Aorta (tissue), 5 donors: ENCODE measurements at regions not wholly inside any gene's neighbourhood (a gene's known extent, or its start where the extent isn't known, plus 50 kb on each side); places are given as distances from the start of the nearest gene placed in this dataset.

Source experiments
- ATAC-seq: fragments of 200-7000 bp; cut with Tn5 transposase; one replicate; pipeline ENCODE4 v1.9.1; 2022; ENCODE audit warnings: moderate library complexity; ENCODE audit not compliant: low FRiP score
- DNase-seq, 2 donors: peaks; one replicate each; pipeline ENCODE4 v3.0.0-alpha.2; 2020
- H3K27ac ChIP-seq, 2 donors: one replicate each; pipeline ENCODE4 v1.5.1; 2013; ENCODE audit warnings: low read length in 2 of 2, mild to moderate bottlenecking in 2 of 2, moderate library complexity in 2 of 2, control low read depth in 1 of 2, inconsistent platforms in 1 of 2, low read depth in 1 of 2
- H3K27me3 ChIP-seq, 2 donors: one replicate each; pipeline ENCODE4 v1.6.1; 2013; ENCODE audit warnings: control low read depth in 1 of 2, low read length in 1 of 2, mild to moderate bottlenecking in 1 of 2, moderate library complexity in 1 of 2; ENCODE audit not compliant: insufficient read depth in 2 of 2, control insufficient read depth in 1 of 2
- H3K36me3 ChIP-seq, 2 donors: one replicate each; pipeline ENCODE4 v1.6.1; 2013; ENCODE audit warnings: control low read depth in 1 of 2, low read length in 1 of 2, mild to moderate bottlenecking in 1 of 2; ENCODE audit not compliant: insufficient read depth in 2 of 2, control insufficient read depth in 1 of 2
- H3K4me1 ChIP-seq, 2 donors: one replicate each; pipeline ENCODE4 v1.6.1; 2013; ENCODE audit warnings: low read length in 2 of 2, control low read depth in 1 of 2, mild to moderate bottlenecking in 1 of 2, moderate library complexity in 1 of 2; ENCODE audit not compliant: insufficient read depth in 2 of 2, control insufficient read depth in 1 of 2
- H3K4me3 ChIP-seq, 2 donors: one replicate each; pipeline ENCODE4 v1.5.1; 2013; ENCODE audit warnings: low read length in 2 of 2, control low read depth in 1 of 2, mild to moderate bottlenecking in 1 of 2
- H3K9me3 ChIP-seq: one replicate; pipeline ENCODE4 v1.6.1; 2013; ENCODE audit warnings: mild to moderate bottlenecking, low read length; ENCODE audit not compliant: control insufficient read depth
- WGBS, 2 donors: extraction: QIAGEN DNeasy Blood & Tissue Kit; methylation state at CpG; one replicate each; pipeline ENCODE4 v1.1.7; 2013; 5-methylcytosine and 5-hydroxymethylcytosine counted together
- intact Hi-C, 2 donors: fragments of 100-400 bp; cut with DNase I; formaldehyde crosslinking; loops; one replicate each; pipeline versions ENCODE4 v1.14.2 to v1.15.0; 2022
- donor health status: healthy with polysubstance abuse.
- donor health status: Bipolar disorder and iron deficiency.
- donor health status: DM: no; HTN: no; CAD: no.
- donor health status: DM: no; HTN: no; CAD: no.
- donor health status: DM: yes; HTN: yes; CAD: no.

DNA sequence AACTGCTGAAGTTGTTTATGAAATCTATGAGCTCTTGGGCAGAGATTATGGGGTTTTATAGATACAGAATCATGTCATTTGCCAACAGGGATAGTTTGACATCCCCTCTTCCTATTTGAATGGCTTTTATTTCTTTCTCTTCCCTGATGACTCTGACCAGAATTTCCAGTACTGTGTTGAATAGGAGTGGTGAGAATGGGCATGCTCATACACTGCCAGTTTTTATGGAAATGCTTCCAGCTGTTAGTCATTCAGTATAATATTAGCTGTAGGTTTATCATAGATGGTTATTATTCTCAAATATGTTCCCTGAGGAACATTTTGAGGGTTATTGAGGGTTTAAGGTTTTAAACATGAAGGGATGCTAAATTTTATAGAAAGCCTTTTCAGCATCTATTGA lies 121.2 kb downstream of the NR4A2 start:
- Histone ChIP-seq H3K9me3 (no peaks in the 10 kb centered on the region), H3K36me3 (no peaks in the 10 kb centered on the region), H3K4me3 (no peak overlapping the region), H3K27me3 (no peaks in the 10 kb centered on the region), H3K27ac (no peak overlapping the region), H3K4me1 (no peaks in the 10 kb centered on the region)
- DNase-seq (no peak), ATAC-seq (no peak)
- intact Hi-C loops, result no loop called here

DNA sequence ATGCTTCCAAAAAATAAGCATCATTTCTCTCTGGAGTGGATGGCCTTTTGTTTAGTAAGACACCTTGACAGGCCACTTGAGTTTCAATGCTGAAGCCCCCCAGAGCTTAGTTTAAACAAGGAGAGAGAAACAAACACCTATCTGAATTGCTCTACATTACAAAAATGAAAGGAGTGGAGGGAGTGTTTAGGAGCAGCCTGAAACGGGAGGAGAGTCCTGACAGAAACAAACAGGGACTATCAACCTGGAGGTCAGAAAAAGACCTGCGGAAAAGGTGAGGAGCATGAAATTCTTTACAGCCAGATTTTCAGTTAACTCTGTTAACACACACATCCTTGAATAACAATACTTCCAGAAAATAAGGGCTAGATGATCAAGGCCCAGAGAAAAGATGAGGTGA lies 126.2 kb downstream of the NR4A2 start:
- 18 to 25% methylated on average over 2 of the region's 2 CpGs for WGBS, 2 donors
- H3K4me1 ChIP-seq, result no peaks in the 10 kb centered on the region
- no peak overlapping the region for H3K27ac ChIP-seq
- intact Hi-C loops, result no loop called here
- H3K4me3 ChIP-seq, result no peak overlapping the region
- H3K9me3 ChIP-seq, result no peaks in the 10 kb centered on the region
- ATAC-seq (no peak), DNase-seq (no peak)
- H3K27me3 ChIP-seq, result no peaks in the 10 kb centered on the region
- H3K36me3 ChIP-seq, result no peaks in the 10 kb centered on the region

DNA sequence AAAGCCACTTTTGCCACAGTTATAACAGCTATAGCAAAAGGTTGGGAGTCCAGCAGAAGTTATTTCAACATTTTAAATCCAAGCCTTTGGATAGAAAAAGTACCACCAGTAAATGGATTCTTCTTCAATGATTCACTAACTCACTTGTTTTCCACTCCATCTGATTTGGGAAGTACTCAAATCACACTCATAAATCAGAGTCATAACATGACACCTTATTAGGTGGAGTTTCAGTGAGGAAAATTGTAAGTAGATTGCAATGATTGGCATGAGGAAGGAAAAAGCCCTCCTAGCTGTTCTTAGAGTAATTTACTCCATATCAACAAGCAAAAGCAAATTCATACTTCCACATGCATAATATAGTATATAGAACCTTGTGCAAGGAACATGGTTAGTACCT lies 132.9 kb downstream of the NR4A2 start:
- H3K4me1 ChIP-seq, result no peaks in the 10 kb centered on the region
- H3K4me3 ChIP-seq, result no peak overlapping the region
- DNase-seq (no peak), ATAC-seq (no peak)
- no peaks in the 10 kb centered on the region for H3K9me3 ChIP-seq
- H3K27me3 ChIP-seq, result no peaks in the 10 kb centered on the region
- intact Hi-C loops, result no loop called here
- no peak overlapping the region for H3K27ac ChIP-seq
- no peaks in the 10 kb centered on the region for H3K36me3 ChIP-seq

DNA sequence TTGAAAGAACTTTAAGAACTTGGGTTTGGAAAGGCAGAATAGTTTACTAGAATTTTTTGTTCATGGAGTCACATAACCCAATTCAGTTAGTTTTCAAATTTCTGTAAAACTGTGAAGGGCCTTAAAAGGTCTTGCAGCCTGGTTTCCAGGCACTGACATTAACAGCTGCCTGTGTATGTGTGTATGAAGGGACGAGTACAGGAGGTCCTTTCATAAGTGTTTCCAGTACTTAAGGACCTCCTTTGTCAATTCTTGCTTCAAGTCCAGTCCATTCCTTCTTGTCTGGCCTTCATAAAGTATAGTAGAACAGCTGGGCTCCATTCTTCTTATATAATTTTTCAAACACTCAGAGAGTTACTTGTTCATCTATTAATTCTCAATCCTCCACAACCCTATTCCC lies 136.5 kb downstream of the NR4A2 start:
- H3K4me1 ChIP-seq, result no peaks in the 10 kb centered on the region
- WGBS, 2 donors, result 61 to 72% methylated on average over 1 of the region's 1 CpG
- H3K27ac ChIP-seq, result no peak overlapping the region
- no peaks in the 10 kb centered on the region for H3K27me3 ChIP-seq
- intact Hi-C loops, result no loop called here
- no peak for DNase-seq
- no peaks in the 10 kb centered on the region for H3K9me3 ChIP-seq
- H3K36me3 ChIP-seq, result no peaks in the 10 kb centered on the region
- no peak overlapping the region for H3K4me3 ChIP-seq
- no peak for ATAC-seq

DNA sequence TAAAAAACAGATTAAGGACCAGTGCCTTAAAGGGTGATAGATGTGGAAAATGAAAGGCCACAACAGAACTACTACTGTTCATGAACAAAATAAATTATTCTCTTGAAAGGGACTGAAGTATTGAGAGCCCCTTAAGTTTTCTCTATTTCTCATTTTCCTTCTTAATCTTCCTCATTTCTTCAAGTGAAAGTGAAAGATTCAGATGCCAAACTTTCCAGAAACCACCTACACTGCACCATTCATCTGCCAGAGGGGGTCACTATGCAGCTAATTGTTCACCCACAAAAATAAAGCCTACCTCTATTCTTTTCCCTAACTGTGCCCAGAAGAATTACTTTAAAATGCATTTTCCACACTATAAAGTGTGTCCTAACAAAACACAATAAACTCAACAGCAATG lies 140.1 kb downstream of the NR4A2 start:
- H3K9me3 ChIP-seq, result no peaks in the 10 kb centered on the region
- no peaks in the 10 kb centered on the region for H3K4me1 ChIP-seq
- DNase-seq, result no peak
- intact Hi-C loops, result no loop called here
- no peaks in the 10 kb centered on the region for H3K27me3 ChIP-seq
- ATAC-seq, result no peak
- H3K4me3 ChIP-seq, result no peak overlapping the region
- no peaks in the 10 kb centered on the region for H3K36me3 ChIP-seq
- H3K27ac ChIP-seq, result no peak overlapping the region

DNA sequence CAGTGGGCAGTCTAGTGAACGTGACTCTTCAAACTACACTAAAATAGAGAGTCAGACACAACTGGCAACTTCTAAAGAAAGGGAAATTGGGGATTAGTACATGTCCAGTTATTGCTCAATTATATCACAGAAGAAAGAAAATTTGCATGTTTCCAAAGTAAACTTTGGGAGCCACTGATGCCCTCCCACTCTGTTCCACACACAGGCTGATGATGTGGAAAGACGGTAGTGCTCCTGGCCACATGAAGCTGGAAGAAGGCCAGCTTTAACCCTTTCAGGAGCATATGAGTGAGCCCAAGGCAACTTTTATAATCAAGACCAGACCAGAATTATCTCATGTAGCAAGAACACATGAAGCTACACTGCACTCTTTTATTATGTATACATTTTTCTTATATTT lies 141.0 kb downstream of the NR4A2 start:
- ATAC-seq (no peak), DNase-seq (no peak)
- Histone ChIP-seq H3K4me1 (no peaks in the 10 kb centered on the region), H3K36me3 (no peaks in the 10 kb centered on the region), H3K4me3 (no peak overlapping the region), H3K9me3 (no peaks in the 10 kb centered on the region), H3K27ac (no peak overlapping the region), H3K27me3 (no peaks in the 10 kb centered on the region)
- intact Hi-C loops, result no loop called here
- WGBS, 2 donors, result 3 to 9% methylated on average over 2 of the region's 2 CpGs

DNA sequence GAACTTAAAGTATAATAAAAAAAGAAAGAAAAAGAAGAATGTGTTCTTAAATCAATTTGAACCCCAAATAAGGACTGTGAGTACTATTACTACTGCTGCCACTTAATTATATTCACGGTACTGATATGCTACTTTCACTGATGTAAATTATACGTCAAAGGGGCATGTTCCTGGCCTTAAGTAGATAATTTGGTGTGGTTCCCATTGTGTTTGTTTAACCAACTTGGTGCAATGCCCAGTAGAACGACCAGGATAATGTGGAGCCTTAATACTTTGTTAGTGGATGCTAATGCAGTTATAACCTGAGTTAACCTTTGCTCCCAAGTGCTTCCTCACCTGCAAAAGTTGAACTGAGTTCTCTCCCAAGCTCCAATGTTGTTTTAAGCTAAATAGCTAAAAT lies 142.0 kb downstream of the NR4A2 start:
- Histone ChIP-seq H3K36me3 (no peaks in the 10 kb centered on the region), H3K27me3 (no peaks in the 10 kb centered on the region), H3K4me3 (no peak overlapping the region), H3K9me3 (no peaks in the 10 kb centered on the region), H3K4me1 (no peaks in the 10 kb centered on the region), H3K27ac (no peak overlapping the region)
- 39 to 45% methylated on average over 3 of the region's 3 CpGs for WGBS, 2 donors
- intact Hi-C loops, result no loop called here
- no peak for ATAC-seq
- no peak for DNase-seq

DNA sequence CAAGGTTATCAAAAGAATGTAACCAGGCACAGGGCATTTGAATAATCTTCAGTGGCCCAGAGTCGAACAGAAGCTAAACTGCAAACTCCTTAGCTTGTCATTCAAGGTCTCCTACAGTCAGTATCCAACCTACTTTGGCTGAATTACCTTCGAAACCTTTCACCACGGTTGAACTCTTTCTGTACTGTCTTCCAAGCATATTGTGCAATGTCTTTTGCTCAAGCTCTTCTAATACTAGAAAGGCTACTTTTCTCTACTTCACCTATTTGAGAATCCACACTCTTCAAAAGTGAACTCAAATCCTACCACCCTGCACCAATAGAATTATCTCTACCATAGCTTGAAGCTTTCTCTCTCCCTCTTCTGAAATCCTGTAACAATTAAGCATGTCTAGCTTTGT lies 142.9 kb downstream of the NR4A2 start:
- no peaks in the 10 kb centered on the region for H3K27me3 ChIP-seq
- H3K9me3 ChIP-seq, result no peaks in the 10 kb centered on the region
- ATAC-seq (no peak), DNase-seq (no peak)
- WGBS, 2 donors, result 68 to 71% methylated on average over 3 of the region's 3 CpGs
- no peaks in the 10 kb centered on the region for H3K36me3 ChIP-seq
- no peaks in the 10 kb centered on the region for H3K4me1 ChIP-seq
- no peak overlapping the region for H3K4me3 ChIP-seq
- intact Hi-C loops, result no loop called here
- no peak overlapping the region for H3K27ac ChIP-seq

DNA sequence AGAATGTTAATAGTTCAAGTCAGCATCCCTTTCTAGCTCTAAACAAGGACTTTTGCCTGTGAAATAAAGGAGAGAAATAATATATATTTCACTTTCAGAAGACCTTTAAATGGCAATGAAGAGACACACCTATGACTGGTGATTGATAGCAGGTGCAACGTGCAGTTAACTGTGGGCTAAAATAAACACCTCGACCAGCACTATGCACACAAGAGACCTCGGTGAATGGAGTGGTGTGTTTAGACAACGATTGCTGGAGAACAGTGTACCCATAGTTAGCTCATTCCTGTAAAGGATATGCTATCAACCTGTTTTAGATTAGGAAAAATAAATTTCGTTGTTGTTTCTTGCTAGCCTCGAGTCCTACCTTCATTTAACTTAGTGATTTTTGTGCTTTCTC lies 143.4 kb downstream of the NR4A2 start:
- H3K4me3 ChIP-seq, result no peak overlapping the region
- no peak for ATAC-seq
- intact Hi-C loops, result no loop called here

DNA sequence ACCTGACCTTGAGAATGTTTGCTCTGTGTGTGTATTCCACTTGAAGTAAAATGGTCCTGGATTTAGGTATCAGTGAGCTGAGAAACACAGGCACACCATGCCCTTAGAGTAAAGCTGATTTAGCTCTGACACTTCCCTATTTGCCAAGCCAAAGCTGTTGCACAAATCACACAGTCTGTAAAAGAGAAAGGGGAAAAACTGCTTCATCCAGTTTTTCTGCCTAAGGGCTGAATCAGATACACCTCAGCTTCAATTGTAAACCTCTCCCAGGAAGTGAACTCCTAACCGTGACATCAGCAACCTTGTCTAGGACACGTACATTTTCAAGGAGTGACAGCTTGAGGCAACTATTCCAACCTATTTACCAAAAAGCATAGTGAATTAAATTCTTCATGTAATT lies 150.4 kb downstream of the NR4A2 start:
- H3K36me3 ChIP-seq, result no peaks in the 10 kb centered on the region
- DNase-seq, result no peak
- no peak overlapping the region for H3K4me3 ChIP-seq
- H3K4me1 ChIP-seq, result no peaks in the 10 kb centered on the region
- H3K9me3 ChIP-seq, result no peaks in the 10 kb centered on the region
- WGBS, 2 donors, result 51 to 53% methylated on average over 2 of the region's 2 CpGs
- no peaks in the 10 kb centered on the region for H3K27me3 ChIP-seq
- intact Hi-C loops, result no loop called here
- no peak for ATAC-seq
- H3K27ac ChIP-seq, result no peak overlapping the region

More for the DNA sequence above, 143.4 kb downstream of the NR4A2 start:
- Histone ChIP-seq H3K27ac (no peak overlapping the region), H3K27me3 (no peaks in the 10 kb centered on the region), H3K4me1 (no peaks in the 10 kb centered on the region), H3K36me3 (no peaks in the 10 kb centered on the region), H3K9me3 (no peaks in the 10 kb centered on the region)
- 33 to 35% methylated on average over 6 of the region's 6 CpGs for WGBS, 2 donors
- DNase-seq, result no peak
